GM12878 (cell line): ENCODE measurements at regions not wholly inside any gene's neighbourhood (a gene's known extent, or its start where the extent isn't known, plus 50 kb on each side); places are given as distances from the start of the nearest gene placed in this dataset.

ENCODE experiments used
- SMC3 ChIP-seq: IDR thresholded peaks from 2 replicates; pipeline ENCODE4 v1.6.1; 2011; ENCODE audit warnings: low read length, improper control_type of control experiment, borderline replicate concordance
- SREBF1 ChIP-seq: IDR thresholded peaks from 2 replicates; pipeline ENCODE4 v1.6.1; 2012; ENCODE audit warnings: mild to moderate bottlenecking, low read length
- TF ChIP-seq, protein P1 (sequence below), 3 experiments: IDR thresholded peaks in 2 of 3; conservative IDR thresholded peaks in 1 of 3; 2 replicates each; pipeline ENCODE4 v1.5.1; 2011; ENCODE audit warnings: low read depth in 3 of 3, low read length in 3 of 3, mild to moderate bottlenecking in 3 of 3, control low read depth in 2 of 3, moderate library complexity in 2 of 3, inconsistent platforms in 1 of 3, mixed read lengths in 1 of 3; ENCODE audit not compliant: control insufficient read depth in 2 of 3, insufficient read depth in 1 of 3; ENCODE audit errors: extremely low read depth in 1 of 3

DNA sequence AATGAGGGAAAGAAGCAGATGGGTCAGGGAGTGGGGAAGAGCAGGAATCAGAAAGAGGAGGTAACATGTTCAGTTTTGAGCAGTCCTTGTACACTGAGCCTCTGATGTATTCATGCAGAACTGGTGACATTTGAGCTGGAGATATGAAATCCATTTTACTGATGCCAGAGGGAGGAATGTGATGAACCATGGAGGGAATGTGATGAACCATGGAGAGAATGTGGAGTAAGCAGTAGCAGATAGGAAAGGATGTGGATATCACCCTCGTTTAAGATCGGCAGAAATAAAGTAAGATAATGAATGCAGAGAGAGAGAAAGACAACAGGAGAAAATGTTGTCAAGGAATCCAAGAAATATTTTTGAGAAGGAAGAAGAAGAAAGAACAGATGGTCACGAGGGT is 231.6 kb downstream of the TBXT start:
- TF ChIP-seq SMC3 (no peak), SREBF1 (no peak)
- TF ChIP-seq, protein P1, sequence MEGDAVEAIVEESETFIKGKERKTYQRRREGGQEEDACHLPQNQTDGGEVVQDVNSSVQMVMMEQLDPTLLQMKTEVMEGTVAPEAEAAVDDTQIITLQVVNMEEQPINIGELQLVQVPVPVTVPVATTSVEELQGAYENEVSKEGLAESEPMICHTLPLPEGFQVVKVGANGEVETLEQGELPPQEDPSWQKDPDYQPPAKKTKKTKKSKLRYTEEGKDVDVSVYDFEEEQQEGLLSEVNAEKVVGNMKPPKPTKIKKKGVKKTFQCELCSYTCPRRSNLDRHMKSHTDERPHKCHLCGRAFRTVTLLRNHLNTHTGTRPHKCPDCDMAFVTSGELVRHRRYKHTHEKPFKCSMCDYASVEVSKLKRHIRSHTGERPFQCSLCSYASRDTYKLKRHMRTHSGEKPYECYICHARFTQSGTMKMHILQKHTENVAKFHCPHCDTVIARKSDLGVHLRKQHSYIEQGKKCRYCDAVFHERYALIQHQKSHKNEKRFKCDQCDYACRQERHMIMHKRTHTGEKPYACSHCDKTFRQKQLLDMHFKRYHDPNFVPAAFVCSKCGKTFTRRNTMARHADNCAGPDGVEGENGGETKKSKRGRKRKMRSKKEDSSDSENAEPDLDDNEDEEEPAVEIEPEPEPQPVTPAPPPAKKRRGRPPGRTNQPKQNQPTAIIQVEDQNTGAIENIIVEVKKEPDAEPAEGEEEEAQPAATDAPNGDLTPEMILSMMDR (IDR thresholded peaks at IDR 0.05 in 2 of 3, conservative IDR thresholded peaks at IDR 0.05 in 1 of 3; ENCODE audit: control insufficient read depth in 2 of 3, extremely low read depth in 1 of 3, insufficient read depth in 1 of 3, low read depth in 3 of 3, low read length in 3 of 3): no peak
